ENCODE measurements at regions not wholly inside any gene's neighbourhood (a gene's known extent, or its start where the extent isn't known, plus 50 kb on each side); places are given as distances from the start of the nearest gene placed in this dataset.

- no peak overlapping the region for H3K27ac ChIP-seq (ENCODE audit: low read length)
- H3K9me2 ChIP-seq (ENCODE audit: insufficient read depth, low read length), result no peaks in the 10 kb centered on the region
- no peak overlapping the region for H3K4me2 ChIP-seq (ENCODE audit: low read length)
- no peaks in the 10 kb centered on the region for H3K9me3 ChIP-seq (ENCODE audit: low read length)
- H3K9ac ChIP-seq (ENCODE audit: low read length), result no peak overlapping the region
- no peak overlapping the region for H3K4me3 ChIP-seq (ENCODE audit: low read length)
- H2AFZ ChIP-seq (ENCODE audit: low read depth, low read length), result no peak overlapping the region
- TF ChIP-seq REST (IDR thresholded peaks at IDR 0.05; ENCODE audit: borderline replicate concordance) (no peak), POLR2AphosphoS5 (IDR thresholded peaks at IDR 0.05) (no peak), EZH2 (IDR thresholded peaks at IDR 0.05; ENCODE audit: borderline replicate concordance, insufficient read depth, low read length, poor library complexity, severe bottlenecking) (no peak), TAF1 (IDR thresholded peaks at IDR 0.05; ENCODE audit: low read depth) (no peak), CTCF (IDR thresholded peaks at IDR 0.05; ENCODE audit: poor library complexity, severe bottlenecking) (no peak)
- H3K79me2 ChIP-seq (replicated peaks; ENCODE audit: insufficient read depth, low read length), result no peaks in the 10 kb centered on the region
- no peaks in the 10 kb centered on the region for H4K20me1 ChIP-seq (ENCODE audit: insufficient read depth)
- H3K27me3 ChIP-seq (ENCODE audit: insufficient read depth, low read depth, low read length), result no peaks in the 10 kb centered on the region
- H3K36me3 ChIP-seq (ENCODE audit: insufficient read depth, low read length), result no peaks in the 10 kb centered on the region
- no peaks in the 10 kb centered on the region for H3F3A ChIP-seq (ENCODE audit: insufficient read depth, low read length, poor library complexity, severe bottlenecking)
Measured at GRCh38 chr6:90809035-90809434, 222.2 kb upstream of the MAP3K7 start.

DNA sequence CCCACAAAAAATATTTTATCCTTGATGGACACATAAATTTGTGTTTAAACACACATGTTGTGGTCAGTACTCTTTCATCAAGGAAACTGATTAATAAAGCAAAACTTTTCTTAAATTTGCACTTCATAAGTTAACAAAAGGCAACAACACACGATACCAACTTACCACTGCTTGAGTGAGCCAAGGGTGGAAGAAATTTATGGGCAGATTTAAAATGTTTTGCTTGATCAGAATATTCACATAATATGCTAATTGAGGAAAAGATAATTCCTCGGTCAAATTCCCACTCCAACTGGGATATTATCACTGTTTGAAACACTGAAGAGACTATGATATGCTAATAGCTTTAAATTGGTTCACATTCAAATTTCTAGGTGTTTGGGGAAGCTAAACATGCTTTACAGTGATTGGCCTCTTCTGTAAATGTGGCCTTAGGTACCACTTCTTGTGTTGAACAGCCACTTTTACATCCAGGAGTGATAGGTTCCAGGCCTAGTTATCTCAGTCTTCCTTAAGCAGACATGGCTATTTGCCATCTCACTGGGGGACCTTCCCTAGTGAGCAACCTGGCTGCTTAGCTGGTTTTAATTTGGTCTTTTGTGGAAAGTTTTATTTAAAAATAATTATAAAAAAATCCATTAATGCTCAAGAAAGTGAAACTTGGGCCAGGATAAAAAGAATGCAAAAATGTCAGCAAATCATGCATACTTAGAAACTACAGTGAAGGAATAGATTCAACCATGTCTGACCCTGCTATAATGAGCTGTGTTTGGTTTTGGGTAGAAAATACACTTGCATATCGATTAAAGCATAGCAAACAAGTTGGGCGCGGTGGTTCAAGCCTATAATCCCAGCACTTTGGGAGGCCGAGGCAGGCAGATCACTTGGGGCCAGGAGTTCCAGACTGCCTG, 221.2 kb upstream of the MAP3K7 start:
- H3F3A ChIP-seq (ENCODE audit: insufficient read depth, low read length, poor library complexity, severe bottlenecking), result no peaks in the 10 kb centered on the region
- no peak overlapping the region for H3K9ac ChIP-seq (ENCODE audit: low read length)
- H4K20me1 ChIP-seq (ENCODE audit: insufficient read depth), result no peaks in the 10 kb centered on the region
- H3K4me3 ChIP-seq (ENCODE audit: low read length), result no peak overlapping the region
- no peaks in the 10 kb centered on the region for H3K79me2 ChIP-seq (replicated peaks; ENCODE audit: insufficient read depth, low read length)
- no peaks in the 10 kb centered on the region for H3K9me3 ChIP-seq (ENCODE audit: low read length)
- no peak overlapping the region for H2AFZ ChIP-seq (ENCODE audit: low read depth, low read length)
- TF ChIP-seq MXI1 (conservative IDR thresholded peaks at IDR 0.05; ENCODE audit: poor library complexity, severe bottlenecking) (no peak), EP300 (conservative IDR thresholded peaks at IDR 0.05; ENCODE audit: poor library complexity, severe bottlenecking) (no peak), RAD21 (conservative IDR thresholded peaks at IDR 0.05) (no peak), TAF1 (IDR thresholded peaks at IDR 0.05; ENCODE audit: low read depth) (no peak), SMC3 (conservative IDR thresholded peaks at IDR 0.05; ENCODE audit: poor library complexity) (no peak), REST (IDR thresholded peaks at IDR 0.05; ENCODE audit: borderline replicate concordance) (no peak), CTCF (IDR thresholded peaks at IDR 0.05; ENCODE audit: poor library complexity, severe bottlenecking) (no peak), EZH2 (IDR thresholded peaks at IDR 0.05; ENCODE audit: borderline replicate concordance, insufficient read depth, low read length, poor library complexity, severe bottlenecking) (no peak), POLR2AphosphoS5 (IDR thresholded peaks at IDR 0.05) (no peak)
- H3K27ac ChIP-seq (ENCODE audit: low read length), result no peak overlapping the region
- H3K27me3 ChIP-seq (ENCODE audit: insufficient read depth, low read depth, low read length), result no peaks in the 10 kb centered on the region
- H3K9me2 ChIP-seq (ENCODE audit: insufficient read depth, low read length), result no peaks in the 10 kb centered on the region
- no peaks in the 10 kb centered on the region for H3K36me3 ChIP-seq (ENCODE audit: insufficient read depth, low read length)
- no peak overlapping the region for H3K4me2 ChIP-seq (ENCODE audit: low read length)
